ENCODE measurements at regions not wholly inside any gene's neighbourhood (a gene's known extent, or its start where the extent isn't known, plus 50 kb on each side); places are given as distances from the start of the nearest gene placed in this dataset.
A peak's percentile ranks its signal among the peaks of the same experiment; 100 is the strongest.

DNA sequence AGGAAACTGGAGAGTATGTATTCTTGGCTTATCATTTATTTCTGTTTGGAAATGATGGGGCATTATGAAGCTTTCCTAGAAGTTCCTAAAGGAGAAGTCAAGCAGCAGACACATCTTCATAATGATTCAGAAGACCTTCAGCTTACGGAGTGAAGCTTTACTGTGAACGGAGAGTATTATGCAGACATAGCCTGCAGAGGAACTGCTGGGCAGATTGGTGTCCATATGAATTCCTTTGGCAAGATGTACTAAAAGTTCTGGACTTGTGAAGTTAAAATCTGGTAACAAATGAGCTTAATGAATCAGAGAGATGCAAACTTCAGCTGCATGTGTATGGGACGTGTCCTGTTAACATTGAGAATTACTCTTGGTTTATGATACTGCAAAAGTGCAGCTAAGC is 60.1 kb downstream of the NABP1 start:
- no peak for DNase-seq

DNA sequence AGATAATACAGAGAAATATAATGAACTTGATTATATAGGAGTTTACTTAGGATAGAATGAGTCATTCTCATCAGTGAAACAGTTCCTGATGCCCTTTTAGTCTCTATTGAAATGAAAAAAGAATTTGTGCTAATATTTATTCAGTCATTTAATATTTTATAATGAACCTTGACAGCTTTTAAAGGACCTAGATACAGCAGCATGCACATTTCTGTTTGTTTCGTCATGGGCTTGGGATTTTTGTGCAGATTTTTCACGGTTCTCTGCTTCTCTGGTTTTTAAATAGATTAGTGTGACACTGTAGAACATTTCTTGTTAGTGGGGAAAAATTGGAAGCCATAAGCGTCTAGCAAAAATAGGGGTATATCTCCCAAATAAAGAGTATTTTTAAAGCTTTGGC is 60.7 kb downstream of the NABP1 start:
- DNase-seq, result no peak

DNA sequence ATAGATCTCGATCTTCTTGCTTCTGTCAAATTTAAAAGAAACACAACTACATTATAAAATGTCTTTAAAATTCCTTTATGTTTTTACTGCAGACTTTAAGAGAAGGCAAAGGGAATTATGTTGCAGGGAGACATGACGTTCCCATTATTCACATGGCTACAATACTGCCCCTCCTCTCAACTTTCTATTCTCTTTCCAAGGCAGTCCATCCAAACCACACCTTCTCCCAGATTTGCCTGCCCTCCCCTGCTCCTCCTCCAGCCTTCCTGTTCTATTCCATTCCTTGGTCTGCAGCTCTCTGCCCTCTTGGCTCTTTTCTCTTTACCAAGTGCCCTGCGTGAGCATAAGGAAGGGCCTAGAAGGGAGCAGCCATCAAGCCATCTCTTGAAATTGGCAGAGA is 61.3 kb downstream of the NABP1 start:
- no peak for DNase-seq

DNA sequence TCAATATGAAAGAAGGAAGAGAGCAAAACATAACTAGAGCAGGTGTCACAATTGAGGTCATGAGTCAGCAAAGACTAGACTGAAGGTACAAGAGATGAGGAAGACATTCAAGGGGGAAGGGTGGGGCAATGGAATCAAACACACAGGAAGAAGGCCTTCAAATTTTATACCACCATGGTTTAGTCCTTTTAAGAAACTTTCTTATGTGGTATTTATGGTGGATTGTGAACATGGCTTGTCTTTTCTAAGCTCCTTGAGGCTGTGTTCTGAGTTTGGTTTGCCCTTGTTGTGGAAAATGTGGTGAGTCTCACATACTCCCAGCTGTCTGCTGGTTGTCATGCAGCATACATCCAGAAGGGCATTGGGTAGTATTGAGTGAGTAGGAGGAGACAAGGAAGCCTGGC is 62.1 kb downstream of the NABP1 start:
- DNase-seq, result peak; percentile 26

DNA sequence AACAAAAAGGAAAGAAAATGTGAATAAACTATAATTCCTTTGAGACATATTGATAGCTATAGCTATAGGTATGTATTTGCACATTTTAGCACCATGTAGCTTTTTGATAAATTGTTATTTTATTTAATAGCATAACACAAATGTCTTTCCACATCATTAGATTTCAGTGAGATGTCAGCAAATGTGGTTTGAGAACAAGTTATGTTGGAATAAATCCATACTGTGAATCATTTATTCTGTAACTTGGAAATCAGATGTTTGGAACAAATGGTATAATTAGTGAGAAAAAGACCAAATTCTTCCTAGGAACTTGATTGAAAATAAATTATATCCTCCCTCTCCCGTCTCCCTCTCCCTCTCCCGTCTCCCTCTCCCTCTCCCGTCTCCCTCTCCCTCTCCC is 62.8 kb downstream of the NABP1 start:
- no peak for DNase-seq

DNA sequence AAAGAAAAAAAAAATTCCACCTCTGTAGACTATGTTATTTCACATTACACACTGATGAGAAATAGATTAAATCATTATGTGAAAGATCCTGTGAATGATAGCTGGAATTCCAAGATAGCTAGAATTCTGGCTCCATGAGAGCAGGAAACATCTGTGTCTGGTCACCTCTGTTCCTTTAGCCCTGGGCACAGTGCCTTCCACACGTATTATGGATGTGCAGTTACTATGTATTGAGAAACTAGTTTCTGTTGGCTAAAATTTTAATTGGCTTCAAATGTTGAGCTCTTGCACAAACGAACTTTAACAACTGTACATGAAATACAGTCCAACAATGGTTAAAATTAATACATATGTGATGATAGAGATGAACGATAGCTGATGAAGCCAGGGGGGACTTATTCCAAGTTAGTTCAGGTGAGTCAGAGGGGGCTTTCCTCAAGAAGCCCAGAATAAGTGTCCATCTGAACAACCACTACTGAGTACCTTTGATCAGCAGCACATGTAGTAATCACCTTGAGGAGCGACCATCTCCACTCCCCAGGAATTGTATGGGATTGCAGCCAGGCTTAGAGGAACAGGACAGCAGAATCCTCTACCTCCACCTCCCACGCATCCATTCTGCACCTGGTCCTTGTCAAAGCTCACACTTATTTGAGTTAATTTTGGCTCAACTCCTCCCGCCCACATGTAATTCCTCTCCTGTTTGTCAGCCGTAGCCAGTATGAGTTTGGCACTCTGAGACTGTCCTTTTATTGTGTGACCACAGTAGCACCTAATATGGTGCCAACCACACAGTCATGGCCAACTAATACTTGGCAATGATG is 68.6 kb downstream of the NABP1 start:
- DNase-seq, result no peak

DNA sequence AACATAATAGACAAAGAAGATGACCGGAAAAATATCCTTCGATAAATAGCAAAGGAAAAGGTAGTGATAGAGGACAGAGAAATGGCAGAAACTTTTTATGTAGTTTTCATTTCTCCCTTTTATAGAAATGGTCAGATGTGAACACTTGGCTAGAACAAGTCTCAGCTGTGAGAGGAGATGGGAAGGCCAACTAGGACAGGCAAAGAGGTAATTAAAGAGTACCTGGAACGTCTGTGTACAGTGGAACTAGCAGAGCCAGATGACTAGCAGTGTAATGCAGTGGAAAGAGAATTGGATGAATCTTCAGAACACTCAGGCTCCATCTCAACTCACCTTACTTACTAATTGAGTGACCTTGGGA is 69.2 kb downstream of the NABP1 start:
- DNase-seq, result no peak

DNA sequence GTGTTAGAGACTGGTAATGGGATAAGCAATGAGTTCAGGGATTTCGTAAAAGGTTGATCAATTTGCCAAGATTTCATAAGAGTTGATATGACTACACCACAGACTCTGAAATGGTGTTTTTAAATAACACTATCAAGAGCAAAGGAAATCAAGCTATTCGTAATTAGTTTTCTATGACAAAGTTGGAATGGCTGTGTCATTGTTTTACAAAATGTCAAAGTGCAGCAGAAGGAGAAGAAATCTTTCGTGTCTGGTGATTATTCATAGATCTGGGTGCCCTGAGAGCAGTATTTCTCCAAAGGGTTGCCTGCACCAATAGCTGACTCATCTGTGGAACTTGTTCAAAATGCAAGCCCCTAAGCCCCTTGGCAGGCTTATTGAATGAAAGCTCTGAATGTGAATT is 70.1 kb downstream of the NABP1 start:
- DNase-seq, result no peak

DNA sequence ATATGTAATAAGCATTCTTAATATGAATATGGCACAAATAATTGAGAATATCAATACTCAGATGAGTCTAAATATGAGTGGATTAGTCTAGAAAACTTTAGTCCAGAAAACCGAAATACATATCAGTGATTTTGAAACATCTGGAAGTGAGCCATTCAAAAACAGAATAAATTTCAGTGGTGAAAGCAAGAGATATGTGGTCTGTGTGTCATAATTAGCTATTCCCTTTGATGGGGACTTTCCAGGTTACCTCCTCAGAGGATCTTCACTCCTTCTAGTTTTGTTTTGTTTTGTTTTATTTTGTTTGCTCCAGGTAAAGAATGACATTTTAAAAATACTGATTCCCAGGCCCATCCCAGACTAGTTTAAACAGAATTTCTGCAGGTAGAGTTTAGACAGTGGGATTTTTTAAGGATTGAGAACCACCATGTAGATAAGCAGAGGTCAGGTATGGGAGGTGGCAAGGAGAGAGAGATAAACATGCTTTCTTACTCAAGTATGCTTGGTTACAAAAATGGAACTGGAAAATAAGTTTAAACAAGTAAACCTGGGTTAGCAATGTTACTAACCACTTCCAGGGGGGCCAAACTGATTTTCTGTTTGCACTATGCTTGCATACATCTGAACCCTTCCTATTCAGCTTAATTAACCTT is 70.7 kb downstream of the NABP1 start:
- DNase-seq, result no peak

DNA sequence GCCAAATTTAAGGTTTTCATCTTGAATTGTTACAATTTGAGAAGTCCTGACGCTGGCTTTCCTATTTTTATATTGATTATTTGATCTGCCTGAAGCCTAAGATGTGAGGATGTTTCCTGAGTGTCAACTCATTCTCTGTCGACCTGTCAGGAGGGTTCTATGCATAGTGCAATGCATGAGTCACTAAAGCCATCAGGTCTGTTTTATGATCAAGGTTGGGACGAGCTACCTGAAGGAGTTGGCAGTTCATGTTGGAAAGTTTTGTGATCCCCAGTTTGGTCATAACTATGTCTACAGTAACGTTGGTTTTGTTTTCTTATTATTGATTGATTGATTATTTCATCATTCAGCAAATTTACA is 71.2 kb downstream of the NABP1 start:
- no peak for DNase-seq

DNA sequence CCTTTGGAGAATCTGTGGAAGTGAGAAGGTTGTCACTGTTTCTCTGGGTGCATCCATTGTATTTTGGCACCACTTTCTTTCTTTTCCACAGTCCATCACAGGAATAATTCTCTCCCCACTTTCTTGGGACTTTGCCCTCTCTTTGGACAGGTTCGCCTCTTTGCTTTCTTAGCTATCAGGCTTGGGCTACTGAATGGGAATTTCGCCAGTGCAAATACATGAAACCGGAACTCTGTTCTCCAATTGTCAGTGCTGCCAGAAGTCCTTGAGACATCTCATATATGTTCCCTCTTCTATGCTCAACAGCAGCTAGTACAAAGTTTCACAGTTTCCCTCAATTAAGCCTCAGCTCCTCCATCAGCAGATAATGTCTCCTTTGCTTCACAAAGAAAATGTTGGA is 76.2 kb downstream of the NABP1 start:
- DNase-seq, result no peak

DNA sequence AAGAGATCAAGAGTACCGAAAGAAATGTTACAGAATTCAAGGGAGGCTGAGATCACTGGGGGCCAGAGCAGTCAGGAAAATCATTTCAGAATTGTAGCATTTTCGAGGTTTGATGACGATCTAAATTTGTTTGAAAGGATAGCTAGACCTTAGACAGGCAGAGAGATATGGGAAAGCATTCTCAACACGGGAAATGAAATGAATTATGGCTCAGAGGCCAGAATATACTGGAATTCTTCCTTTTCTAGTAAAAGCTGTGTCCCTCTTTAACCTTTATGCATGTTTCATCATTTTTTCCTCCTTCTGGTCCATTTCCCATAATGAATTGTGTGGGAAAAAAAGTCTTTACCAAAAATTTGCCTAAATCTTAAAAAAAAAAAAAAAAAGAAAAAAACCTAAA is 78.8 kb downstream of the NABP1 start:
- no peak for DNase-seq

DNA sequence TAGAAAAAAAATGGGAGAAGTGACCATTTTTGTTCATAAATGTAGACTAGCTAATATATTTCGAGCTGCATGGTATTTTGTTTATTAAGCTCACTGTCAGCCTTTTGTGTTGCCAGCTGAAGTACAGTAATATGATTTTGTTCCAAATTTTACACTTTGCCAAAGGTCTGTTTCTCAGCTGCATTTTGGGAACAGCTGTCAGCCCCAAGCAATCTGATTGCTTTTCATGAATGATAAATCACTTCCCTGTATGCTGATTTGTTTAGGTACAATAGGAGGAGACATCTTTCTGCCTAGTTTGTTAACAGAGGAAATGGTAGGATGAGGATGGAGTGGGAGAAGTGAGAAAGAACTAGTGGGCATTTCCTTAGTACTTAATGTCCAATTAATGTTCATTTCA is 79.3 kb downstream of the NABP1 start:
- DNase-seq, result no peak

DNA sequence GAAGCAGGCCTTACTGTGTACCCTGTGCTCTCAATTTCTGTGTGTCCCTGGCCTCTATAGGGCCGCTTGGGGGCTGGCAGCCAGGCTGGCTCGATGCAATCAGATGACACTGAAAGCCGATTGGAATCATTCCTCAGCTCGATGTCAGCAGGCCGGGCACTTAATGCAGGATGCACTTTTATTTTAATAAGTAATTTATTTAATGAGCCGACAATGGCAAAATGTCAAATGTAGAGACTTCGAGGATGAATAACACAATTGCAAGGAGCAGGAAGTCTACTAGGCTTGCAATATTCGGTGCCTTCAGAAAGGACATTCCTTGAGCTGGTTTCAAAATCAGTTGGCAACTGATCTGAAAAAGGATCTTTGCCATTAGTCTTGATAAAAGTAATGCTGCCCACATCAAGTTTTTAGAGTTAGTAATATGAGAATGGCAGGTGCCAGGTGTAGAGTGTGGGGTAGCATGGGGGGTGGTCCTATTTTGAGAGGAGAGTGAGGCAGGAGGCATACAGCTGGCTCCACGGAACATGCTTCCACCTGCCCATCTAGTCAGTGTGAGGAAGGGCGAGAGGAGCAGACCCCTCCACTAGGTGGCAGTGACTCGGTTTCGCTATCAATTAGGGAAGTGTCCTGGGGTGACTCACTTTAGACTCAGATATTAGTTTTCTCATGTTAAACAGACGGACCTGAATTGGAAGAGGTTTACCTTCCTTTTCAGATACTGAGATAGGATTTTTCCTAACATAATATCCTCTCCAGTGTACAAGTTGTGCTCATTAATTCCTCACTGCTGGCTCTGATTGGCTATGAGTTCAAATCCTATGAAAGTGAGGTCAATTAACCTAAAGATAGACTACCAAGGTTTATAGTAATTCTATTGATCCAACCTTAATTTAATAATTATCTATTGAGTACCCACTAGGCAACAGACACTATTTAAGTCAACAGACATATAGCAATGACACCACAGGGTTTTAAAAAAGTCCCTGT is 80.9 kb downstream of the NABP1 start:
- peak; percentile 31 for DNase-seq

DNA sequence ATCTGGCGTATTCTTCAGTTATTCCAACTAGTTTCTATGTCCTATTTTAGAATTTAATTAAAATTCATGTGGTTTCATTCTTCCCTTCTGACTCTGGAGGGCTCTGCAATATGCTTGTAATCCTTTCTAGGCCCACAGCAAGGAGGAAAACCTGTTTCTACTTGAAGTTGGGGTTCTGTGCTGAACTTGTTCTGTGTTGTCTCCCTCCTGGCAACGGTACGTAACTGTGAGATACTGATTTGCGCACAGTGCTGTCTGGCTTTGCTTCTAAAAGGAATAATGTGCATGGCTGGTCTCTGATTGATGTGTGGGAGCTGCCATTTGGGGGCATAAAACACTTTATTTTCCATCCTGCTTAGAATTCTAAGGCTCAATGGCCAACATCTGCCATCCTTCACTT is 81.7 kb downstream of the NABP1 start:
- DNase-seq, result no peak

DNA sequence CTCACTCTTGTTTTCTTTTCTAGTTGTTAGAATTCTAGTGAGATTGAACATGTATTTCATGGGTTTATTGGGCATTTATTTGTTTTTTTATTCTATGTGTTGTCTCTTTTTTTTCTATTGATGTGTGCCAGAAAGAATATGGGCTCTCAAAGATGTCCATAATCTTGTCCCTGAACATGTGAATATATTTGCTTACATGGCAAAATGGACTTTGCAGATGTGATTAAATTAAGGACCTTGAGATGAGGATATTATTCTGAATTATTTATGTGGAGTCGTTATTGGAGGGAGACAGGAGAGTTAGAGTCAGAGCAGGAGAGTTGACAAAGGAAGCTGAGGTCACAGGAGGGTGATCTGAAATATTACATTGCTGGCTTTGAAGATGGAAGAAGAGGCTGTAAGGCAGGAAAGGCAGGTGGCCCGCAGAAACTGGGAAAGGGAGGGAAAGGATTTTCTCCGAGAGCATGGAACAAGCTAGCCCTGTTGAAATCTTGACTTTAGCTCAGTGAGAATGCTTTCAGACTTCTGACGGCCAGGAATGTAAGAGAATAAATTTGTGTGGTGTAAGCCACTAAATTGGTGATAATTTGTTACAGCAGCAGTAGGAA is 82.8 kb downstream of the NABP1 start:
- no peak for DNase-seq

DNA sequence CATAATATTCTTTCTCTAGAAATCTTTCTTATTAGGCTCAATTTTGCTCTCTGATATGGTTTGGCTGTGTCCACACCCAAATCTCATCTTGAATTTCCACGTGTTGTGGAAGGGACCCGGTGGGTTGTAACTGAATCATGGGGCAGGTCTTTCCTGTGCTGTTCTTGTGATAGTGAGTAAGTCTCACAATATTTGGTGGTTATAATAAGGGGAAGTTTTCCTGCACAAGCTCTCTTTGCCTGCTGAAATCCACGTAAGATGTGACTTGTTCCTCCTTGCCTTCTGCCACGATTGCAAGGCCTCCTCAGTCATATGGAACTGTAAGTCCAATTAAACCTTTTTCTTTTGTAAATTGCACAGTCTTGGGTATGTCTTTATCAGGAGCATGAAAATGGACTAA is 73.8 kb downstream of the CAVIN2 start:
- DNase-seq, result no peak

DNA sequence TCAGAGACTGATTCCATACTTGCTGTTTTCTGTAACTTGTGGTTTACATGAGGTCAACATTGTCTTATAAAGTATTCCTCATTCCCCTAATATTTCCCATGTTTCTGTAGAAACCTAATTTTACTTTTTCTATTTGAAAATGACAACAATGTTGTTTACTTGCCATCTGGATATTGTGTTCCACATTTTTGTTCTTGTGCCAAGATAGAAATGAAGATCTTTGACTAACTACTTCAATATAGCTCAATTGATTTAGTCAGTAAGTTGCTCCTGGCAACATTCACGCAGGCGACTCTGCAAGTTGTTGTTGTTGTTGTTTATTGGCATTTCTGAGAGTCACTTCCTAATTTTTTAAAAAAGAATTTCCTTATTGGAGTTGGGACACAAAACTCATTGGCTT is 69.5 kb downstream of the CAVIN2 start:
- no peak for DNase-seq

DNA sequence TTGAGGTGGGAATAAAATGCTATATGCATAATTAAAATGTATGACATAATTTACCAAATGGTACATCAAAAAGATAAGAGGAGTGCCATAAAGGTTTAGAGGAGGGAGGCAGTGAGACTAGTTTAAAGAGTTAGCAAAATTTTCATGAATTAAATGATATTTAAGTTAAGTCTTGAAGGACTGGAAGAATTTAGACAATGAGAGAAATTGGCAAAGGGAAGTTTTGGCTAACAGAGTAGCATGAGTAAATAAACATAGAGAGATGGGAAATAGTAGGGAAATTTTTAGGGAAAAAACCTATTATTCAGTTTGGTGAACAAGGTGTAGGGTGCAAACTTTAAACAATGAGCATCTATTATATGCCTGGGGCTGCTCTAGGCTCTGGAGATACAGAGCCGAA is 68.8 kb downstream of the CAVIN2 start:
- no peak for DNase-seq

DNA sequence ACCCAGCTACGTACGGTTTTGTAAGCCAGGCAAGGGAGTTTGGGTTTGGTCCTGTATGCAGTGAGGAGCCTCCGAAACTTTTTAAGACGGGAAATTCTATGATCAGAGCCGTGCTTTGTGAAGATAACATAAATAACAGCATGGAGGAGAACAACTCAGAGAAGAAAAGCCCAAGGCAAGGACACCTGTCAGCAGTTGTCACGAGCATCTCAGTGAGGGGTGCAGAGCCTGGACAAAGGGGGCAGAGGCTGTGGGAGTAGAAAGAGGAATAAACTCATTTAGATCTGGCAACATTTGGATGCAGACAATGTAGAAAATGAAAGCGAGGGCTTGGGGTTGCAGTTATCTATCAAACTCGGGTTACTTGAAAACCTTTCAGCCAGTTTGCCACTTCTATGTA is 64.5 kb downstream of the CAVIN2 start:
- no peak for DNase-seq

DNA sequence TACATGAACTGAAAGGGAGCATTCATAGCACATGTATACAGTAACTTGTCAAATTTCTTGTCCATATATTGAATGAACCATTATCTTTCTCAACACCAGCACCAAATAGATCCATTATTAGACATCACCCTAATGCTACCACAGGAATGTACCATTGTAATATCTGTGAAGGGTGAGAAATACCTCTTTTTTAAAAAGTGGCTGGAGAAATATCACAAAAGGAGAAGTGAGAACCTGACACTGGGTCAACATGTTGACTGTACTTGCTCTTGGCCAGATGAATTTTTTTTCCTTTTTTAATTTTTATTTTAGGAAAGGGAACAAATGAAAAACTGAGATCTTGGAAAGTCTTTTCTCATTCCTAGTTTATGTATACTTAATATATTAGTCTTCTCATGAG is 63.5 kb downstream of the CAVIN2 start:
- no peak for DNase-seq
